ENCODE measurements at regions not wholly inside any gene's neighbourhood (a gene's known extent, or its start where the extent isn't known, plus 50 kb on each side); places are given as distances from the start of the nearest gene placed in this dataset.
"Not testable (repeated sequence)": the region's sequence is repeated elsewhere in the genome, so short reads cannot be mapped to it uniquely, and the experiment has no call there.

DNA sequence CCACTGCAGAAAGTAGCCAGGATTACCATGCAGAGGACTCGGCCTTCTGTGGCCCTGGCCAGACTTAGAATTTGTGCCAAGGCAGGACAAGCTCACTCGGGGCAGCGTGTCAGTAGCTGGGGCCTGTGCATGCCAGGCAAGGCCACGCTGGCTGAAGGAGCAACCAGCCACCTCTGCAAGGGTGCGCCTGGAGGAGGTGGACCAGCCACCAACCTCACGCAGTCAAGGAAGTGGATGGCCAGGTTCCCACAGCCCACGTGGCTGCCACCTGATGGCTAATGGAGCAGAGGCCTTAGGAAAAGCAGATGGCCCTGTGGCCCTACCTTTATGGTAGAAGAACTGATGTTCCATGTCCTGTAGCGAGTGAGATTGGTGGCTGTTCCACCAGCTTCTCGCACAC, 107.9 kb downstream of the CCDC74A start:
- H3K4me2 ChIP-seq (ENCODE audit: insufficient read depth, low read length): no peak overlapping the region
- H3K4me1 ChIP-seq (ENCODE audit: insufficient read depth, low read length): peaks cover 2% of the 10 kb centered on the region
- H3K9me3 ChIP-seq (ENCODE audit: low read depth, low read length): no peaks in the 10 kb centered on the region
- TF ChIP-seq, protein P1, sequence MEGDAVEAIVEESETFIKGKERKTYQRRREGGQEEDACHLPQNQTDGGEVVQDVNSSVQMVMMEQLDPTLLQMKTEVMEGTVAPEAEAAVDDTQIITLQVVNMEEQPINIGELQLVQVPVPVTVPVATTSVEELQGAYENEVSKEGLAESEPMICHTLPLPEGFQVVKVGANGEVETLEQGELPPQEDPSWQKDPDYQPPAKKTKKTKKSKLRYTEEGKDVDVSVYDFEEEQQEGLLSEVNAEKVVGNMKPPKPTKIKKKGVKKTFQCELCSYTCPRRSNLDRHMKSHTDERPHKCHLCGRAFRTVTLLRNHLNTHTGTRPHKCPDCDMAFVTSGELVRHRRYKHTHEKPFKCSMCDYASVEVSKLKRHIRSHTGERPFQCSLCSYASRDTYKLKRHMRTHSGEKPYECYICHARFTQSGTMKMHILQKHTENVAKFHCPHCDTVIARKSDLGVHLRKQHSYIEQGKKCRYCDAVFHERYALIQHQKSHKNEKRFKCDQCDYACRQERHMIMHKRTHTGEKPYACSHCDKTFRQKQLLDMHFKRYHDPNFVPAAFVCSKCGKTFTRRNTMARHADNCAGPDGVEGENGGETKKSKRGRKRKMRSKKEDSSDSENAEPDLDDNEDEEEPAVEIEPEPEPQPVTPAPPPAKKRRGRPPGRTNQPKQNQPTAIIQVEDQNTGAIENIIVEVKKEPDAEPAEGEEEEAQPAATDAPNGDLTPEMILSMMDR (IDR thresholded peaks at IDR 0.05; ENCODE audit: extremely low read depth, low read depth, low read length): no peak
- no peaks in the 10 kb centered on the region for H4K20me1 ChIP-seq (ENCODE audit: insufficient read depth, low read length)
- H2AFZ ChIP-seq (ENCODE audit: low read length): no peak overlapping the region
- no peak for DNase-seq (ENCODE audit: insufficient read length, low spot score, missing footprints)
- H3K36me3 ChIP-seq (ENCODE audit: insufficient read depth, low read length): no peaks in the 10 kb centered on the region
- H3K79me2 ChIP-seq (ENCODE audit: insufficient read depth, low read length): no peaks in the 10 kb centered on the region
- no peak overlapping the region for H3K27ac ChIP-seq (ENCODE audit: low read depth, low read length)
- H3K4me3 ChIP-seq (ENCODE audit: insufficient read depth, low read length): no peak overlapping the region
- no peaks in the 10 kb centered on the region for H3K27me3 ChIP-seq (ENCODE audit: insufficient read depth, low read length)

DNA sequence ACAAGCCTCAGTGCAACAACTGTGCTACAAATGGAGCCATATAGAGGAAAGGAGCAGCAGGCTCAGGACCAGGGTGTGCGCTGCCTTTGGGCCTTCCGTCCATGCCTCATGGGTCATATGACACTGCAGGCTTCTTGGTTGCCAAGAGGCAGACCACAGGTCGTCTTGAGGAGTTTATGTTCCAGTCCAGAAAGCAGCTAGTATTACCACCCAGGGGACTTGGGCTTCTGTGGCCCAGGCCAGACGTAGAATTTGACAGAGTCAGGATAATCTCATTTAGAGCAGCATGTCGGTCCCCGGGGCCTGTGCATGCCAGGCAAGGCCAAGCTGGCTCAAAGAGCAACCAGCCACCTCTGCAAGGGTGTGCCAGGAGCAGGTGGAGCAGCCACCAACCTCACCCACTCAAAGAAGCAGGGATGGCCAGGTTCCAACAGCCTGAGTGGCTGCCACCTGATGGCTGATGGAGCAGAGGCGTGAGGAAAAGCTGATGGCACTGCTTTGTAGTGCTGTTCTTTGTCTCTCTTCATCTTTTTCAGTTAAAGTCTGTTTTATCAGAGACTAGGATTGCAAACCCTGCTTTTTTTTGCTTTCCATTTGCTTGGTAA, 109.1 kb downstream of the CCDC74A start:
- not testable (repeated sequence) for H3K36me3 ChIP-seq (ENCODE audit: insufficient read depth, low read length); H3K27me3 ChIP-seq (ENCODE audit: insufficient read depth, low read length); H3K27ac ChIP-seq (ENCODE audit: low read depth, low read length); H3K4me2 ChIP-seq (ENCODE audit: insufficient read depth, low read length); DNase-seq (ENCODE audit: insufficient read length, low spot score, missing footprints); H3K79me2 ChIP-seq (ENCODE audit: insufficient read depth, low read length); H3K9me3 ChIP-seq (ENCODE audit: low read depth, low read length); H4K20me1 ChIP-seq (ENCODE audit: insufficient read depth, low read length); H2AFZ ChIP-seq (ENCODE audit: low read length); H3K4me3 ChIP-seq (ENCODE audit: insufficient read depth, low read length)
- H3K4me1 ChIP-seq (ENCODE audit: insufficient read depth, low read length): peaks cover 13% of the 10 kb centered on the region

DNA sequence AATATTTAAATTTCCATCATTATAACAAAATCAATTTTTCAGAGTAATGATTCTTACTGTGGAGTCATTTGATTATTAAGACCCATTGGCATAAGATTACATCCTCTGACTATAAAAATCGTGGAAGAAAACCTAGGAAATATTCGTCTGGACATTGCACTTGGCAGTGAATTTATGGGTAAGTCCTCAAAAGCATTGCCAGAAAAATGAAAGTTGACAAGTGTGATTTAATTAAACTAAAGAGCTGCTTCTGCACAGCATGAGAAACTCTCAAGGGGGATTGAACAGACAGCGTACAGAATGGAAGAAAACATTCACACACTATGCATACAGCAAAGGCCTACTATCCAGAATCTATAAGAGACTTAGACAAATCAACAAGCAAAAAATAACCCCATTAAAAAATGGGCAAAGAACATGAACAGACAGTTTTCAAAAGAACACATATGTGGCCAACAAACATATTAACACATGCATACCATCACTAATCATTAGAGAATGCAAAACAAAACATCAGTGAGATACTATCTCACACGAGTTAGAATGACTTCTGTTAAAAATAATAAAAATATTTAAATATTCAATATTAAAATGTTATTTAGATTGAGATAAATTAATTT, 111.4 kb downstream of the CCDC74A start:
- H3K4me2 ChIP-seq (ENCODE audit: insufficient read depth, low read length); H3K79me2 ChIP-seq (ENCODE audit: insufficient read depth, low read length); H3K36me3 ChIP-seq (ENCODE audit: insufficient read depth, low read length); H3K27me3 ChIP-seq (ENCODE audit: insufficient read depth, low read length); H3K4me3 ChIP-seq (ENCODE audit: insufficient read depth, low read length); H4K20me1 ChIP-seq (ENCODE audit: insufficient read depth, low read length); DNase-seq (ENCODE audit: insufficient read length, low spot score, missing footprints); H3K27ac ChIP-seq (ENCODE audit: low read depth, low read length); H2AFZ ChIP-seq (ENCODE audit: low read length); H3K9me3 ChIP-seq (ENCODE audit: low read depth, low read length): not testable (repeated sequence)
- H3K4me1 ChIP-seq (ENCODE audit: insufficient read depth, low read length): peaks cover 18% of the 10 kb centered on the region

DNA sequence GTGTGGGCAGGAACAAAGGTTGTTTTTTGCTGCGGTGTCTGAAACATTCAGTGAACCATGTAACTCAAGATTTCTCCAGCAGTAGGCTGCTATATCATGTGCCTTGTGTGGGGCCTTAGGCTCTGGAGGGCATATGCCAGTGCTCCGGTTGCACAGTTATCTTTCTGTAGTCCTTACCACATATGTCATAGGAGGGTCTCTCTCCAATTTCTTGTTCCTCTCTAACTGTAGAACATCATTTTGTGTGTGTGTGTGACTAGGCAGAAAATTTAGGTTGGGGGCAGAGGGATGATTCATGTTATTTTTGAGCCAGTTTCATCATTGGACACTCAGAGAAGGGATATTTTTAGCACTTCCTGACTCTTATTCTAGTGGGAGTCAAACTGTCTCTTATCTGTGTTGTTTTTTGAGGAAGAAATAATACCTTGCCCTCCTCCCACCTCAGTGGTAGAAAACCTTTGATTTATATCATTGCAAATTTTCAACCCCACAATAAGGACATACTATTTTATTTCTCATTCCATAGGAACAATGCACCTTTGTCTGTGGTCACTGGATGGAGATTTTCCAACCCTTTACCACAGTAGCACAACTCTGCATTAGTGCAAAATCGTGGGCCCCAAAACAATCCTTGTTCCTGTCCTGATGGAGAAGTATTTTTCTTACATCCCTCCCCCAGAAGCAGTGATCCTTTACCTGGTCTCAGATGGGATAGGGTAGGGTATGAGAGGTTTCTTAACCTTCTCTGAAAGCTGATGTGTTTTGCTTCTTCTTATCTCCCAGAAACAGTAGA, 113.9 kb downstream of the CCDC74A start:
- TF ChIP-seq, protein P1 (IDR thresholded peaks at IDR 0.05; ENCODE audit: extremely low read depth, low read depth, low read length): no peak

DNA sequence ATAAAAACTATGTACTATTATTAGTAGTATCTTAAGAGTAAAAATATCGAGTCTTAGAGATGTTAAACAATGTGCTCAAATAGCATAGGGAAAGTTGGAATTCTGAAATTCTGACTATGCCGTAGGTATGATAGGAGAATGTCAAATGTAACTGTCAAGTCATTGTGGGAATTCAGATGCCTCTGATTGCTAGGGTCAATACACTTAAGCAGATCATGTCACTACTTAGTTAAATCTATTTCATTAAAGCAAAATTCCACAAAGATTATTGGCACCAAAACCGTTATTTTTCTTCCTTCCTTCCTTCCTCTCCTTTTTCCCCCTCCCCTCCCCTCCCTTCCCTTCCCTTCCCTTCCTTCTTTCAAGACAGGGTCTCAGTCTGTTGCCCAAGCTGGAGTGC, 115.5 kb downstream of the CCDC74A start:
- H3K36me3 ChIP-seq (ENCODE audit: insufficient read depth, low read length); H3K27ac ChIP-seq (ENCODE audit: low read depth, low read length); H2AFZ ChIP-seq (ENCODE audit: low read length); H3K79me2 ChIP-seq (ENCODE audit: insufficient read depth, low read length); DNase-seq (ENCODE audit: insufficient read length, low spot score, missing footprints); H4K20me1 ChIP-seq (ENCODE audit: insufficient read depth, low read length); H3K9me3 ChIP-seq (ENCODE audit: low read depth, low read length); H3K4me2 ChIP-seq (ENCODE audit: insufficient read depth, low read length); H3K4me3 ChIP-seq (ENCODE audit: insufficient read depth, low read length); H3K27me3 ChIP-seq (ENCODE audit: insufficient read depth, low read length): not testable (repeated sequence)
- H3K4me1 ChIP-seq (ENCODE audit: insufficient read depth, low read length): peaks cover 18% of the 10 kb centered on the region

More for the DNA sequence above, 113.9 kb downstream of the CCDC74A start:
- Histone ChIP-seq H3K9me3 (ENCODE audit: low read depth, low read length) (no peaks in the 10 kb centered on the region), H4K20me1 (ENCODE audit: insufficient read depth, low read length) (no peaks in the 10 kb centered on the region), H3K4me2 (ENCODE audit: insufficient read depth, low read length) (peak overlapping the region; percentile 61), H3K4me1 (ENCODE audit: insufficient read depth, low read length) (peaks cover 18% of the 10 kb centered on the region), H3K27me3 (ENCODE audit: insufficient read depth, low read length) (no peaks in the 10 kb centered on the region), H3K36me3 (ENCODE audit: insufficient read depth, low read length) (no peaks in the 10 kb centered on the region), H2AFZ (ENCODE audit: low read length) (peak overlapping the region; percentile 77), H3K27ac (ENCODE audit: low read depth, low read length) (peak overlapping the region; percentile 81), H3K79me2 (ENCODE audit: insufficient read depth, low read length) (no peaks in the 10 kb centered on the region), H3K4me3 (ENCODE audit: insufficient read depth, low read length) (peak overlapping the region; percentile 19)
- DNase-seq (ENCODE audit: insufficient read length, low spot score, missing footprints): peak; percentile 53
